Neuronal stem cell (in vitro differentiated cells): ENCODE measurements at regions not wholly inside any gene's neighbourhood (a gene's known extent, or its start where the extent isn't known, plus 50 kb on each side); places are given as distances from the start of the nearest gene placed in this dataset.
"Not testable (repeated sequence)": the region's sequence is repeated elsewhere in the genome, so short reads cannot be mapped to it uniquely, and the experiment has no call there.

Experiments
- DNase-seq: peaks from one replicate; pipeline ENCODE4 v3.0.0-alpha.2; 2013; ENCODE audit warnings: low spot score
- H2AFZ ChIP-seq: one replicate; pipeline ENCODE4 v1.6.1; 2013; ENCODE audit warnings: mild to moderate bottlenecking, low read length, inconsistent platforms
- H2AK5ac ChIP-seq: 2 replicates; pipeline ENCODE4 v1.6.1; 2013; ENCODE audit warnings: low read depth, mild to moderate bottlenecking, inconsistent platforms, low read length, moderate library complexity, mixed read lengths
- H2BK120ac ChIP-seq: 2 replicates; pipeline ENCODE4 v1.6.1; 2013; ENCODE audit warnings: low read depth, mild to moderate bottlenecking, inconsistent platforms, low read length, moderate library complexity, mixed read lengths
- H2BK12ac ChIP-seq: one replicate; pipeline ENCODE4 v1.6.1; 2013; ENCODE audit warnings: low read length, inconsistent platforms
- H2BK15ac ChIP-seq: 2 replicates; pipeline ENCODE4 v1.6.1; 2013; ENCODE audit warnings: mild to moderate bottlenecking, low read length, inconsistent platforms, mixed read lengths
- H2BK5ac ChIP-seq: one replicate; pipeline ENCODE4 v1.6.1; 2013; ENCODE audit warnings: inconsistent platforms, mild to moderate bottlenecking, low read length, moderate library complexity
- H3K14ac ChIP-seq: one replicate; pipeline ENCODE4 v1.6.1; 2013; ENCODE audit warnings: low read length, inconsistent platforms
- H3K18ac ChIP-seq: 2 replicates; pipeline ENCODE4 v1.6.1; 2013; ENCODE audit warnings: low read length, inconsistent platforms
- H3K23ac ChIP-seq: 2 replicates; pipeline ENCODE4 v1.6.1; 2013; ENCODE audit warnings: low read depth, mild to moderate bottlenecking, mixed read lengths, low read length, inconsistent platforms; ENCODE audit not compliant: poor library complexity
- H3K27ac ChIP-seq: replicated peaks from 3 replicates; pipeline ENCODE4 v1.5.1; 2013; ENCODE audit warnings: low read length, inconsistent platforms
- H3K27me3 ChIP-seq, 3 experiments: 2 replicates each; pipeline ENCODE4 v1.6.1; 2013; ENCODE audit warnings: low read length in 3 of 3, mild to moderate bottlenecking in 2 of 3, inconsistent platforms in 1 of 3, low read depth in 1 of 3, mixed read lengths in 1 of 3, moderate library complexity in 1 of 3; ENCODE audit not compliant: control insufficient read depth in 3 of 3, insufficient read depth in 3 of 3
- H3K36me3 ChIP-seq, 2 donors: replicated peaks in 1 of 2; 2 replicates each; pipeline ENCODE4 v1.6.1; 2013; ENCODE audit warnings: low read length in 2 of 2; ENCODE audit not compliant: control insufficient read depth in 2 of 2, insufficient read depth in 2 of 2
- H3K4ac ChIP-seq: 2 replicates; pipeline ENCODE4 v1.6.1; 2013; ENCODE audit warnings: inconsistent platforms, mild to moderate bottlenecking, low read length, moderate library complexity
- H3K4me1 ChIP-seq, 2 donors: 1 replicate in 1 of 2; 2 replicates in 1 of 2; pipeline ENCODE4 v1.6.1; 2013; ENCODE audit warnings: low read length in 2 of 2, low read depth in 1 of 2; ENCODE audit not compliant: control insufficient read depth in 2 of 2, insufficient read depth in 1 of 2
- H3K4me2 ChIP-seq: one replicate; pipeline ENCODE4 v1.6.1; 2013; ENCODE audit warnings: mild to moderate bottlenecking, low read length, inconsistent platforms; ENCODE audit not compliant: insufficient read depth, poor library complexity, severe bottlenecking
- H3K4me3 ChIP-seq, 2 donors: 2 replicates each; pipeline ENCODE4 v1.5.1; 2013; ENCODE audit warnings: low read length in 2 of 2, mild to moderate bottlenecking in 2 of 2, inconsistent platforms in 1 of 2, moderate library complexity in 1 of 2
- H3K79me1 ChIP-seq: one replicate; pipeline ENCODE4 v1.6.1; 2013; ENCODE audit warnings: low read depth, mild to moderate bottlenecking, inconsistent platforms, low read length, moderate library complexity
- H3K9ac ChIP-seq: one replicate; pipeline ENCODE4 v1.6.1; 2013; ENCODE audit warnings: mild to moderate bottlenecking, low read depth, low read length, inconsistent platforms; ENCODE audit not compliant: poor library complexity
- H3K9me3 ChIP-seq, 2 donors: replicated peaks in 1 of 2; 2 replicates each; pipeline versions ENCODE3 to v1.6.1; 2013; ENCODE audit warnings: low read length in 2 of 2, mild to moderate bottlenecking in 2 of 2, inconsistent platforms in 1 of 2, low read depth in 1 of 2, mixed read lengths in 1 of 2, moderate library complexity in 1 of 2; ENCODE audit not compliant: control insufficient read depth in 2 of 2, insufficient read depth in 1 of 2
- H4K8ac ChIP-seq: one replicate; pipeline ENCODE4 v1.6.1; 2013; ENCODE audit warnings: low read depth, mild to moderate bottlenecking, inconsistent platforms, low read length, moderate library complexity
- H4K91ac ChIP-seq: one replicate; pipeline ENCODE4 v1.6.1; 2013; ENCODE audit warnings: low read length, low read depth, mild to moderate bottlenecking, inconsistent platforms; ENCODE audit not compliant: poor library complexity
- WGBS, 2 donors: extraction: QIAGEN DNeasy Blood & Tissue Kit; methylation state at CpG; one replicate each; pipeline ENCODE4 v1.1.7; 2013; ENCODE audit warnings: missing lambda C conversion rate in 2 of 2, mixed read lengths in 1 of 2; ENCODE audit not compliant: insufficient read length in 2 of 2, insufficient replicate concordance in 1 of 2; ENCODE audit errors: extremely low coverage in 2 of 2; 5-methylcytosine and 5-hydroxymethylcytosine counted together

GRCh38 chr20:47899313-47899712, 114.0 kb upstream of the SULF2 start:
- WGBS, 2 donors, result no CpG with 5 or more reads among the region's 7 CpGs

GRCh38 chr20:47897461-47897860, 112.2 kb upstream of the SULF2 start:
- no peak overlapping the region for H2BK12ac ChIP-seq
- no CpG with 5 or more reads among the region's 11 CpGs for WGBS, 2 donors
- no peaks in the 10 kb centered on the region for H3K79me1 ChIP-seq
- peak overlapping the region; percentile 71 for H3K14ac ChIP-seq
- H3K4me1 ChIP-seq, result no peaks in the 10 kb centered on the region
- DNase-seq, result no peak
- no peak overlapping the region for H3K27ac ChIP-seq
- H3K18ac ChIP-seq, result peak overlapping the region; percentile 35
- no peak overlapping the region for H2AFZ ChIP-seq
- H3K27me3 ChIP-seq, result no peaks in the 10 kb centered on the region
- H2AK5ac ChIP-seq, result no peak overlapping the region
- peak overlapping the region; percentile 21 for H3K9ac ChIP-seq
- H3K4me3 ChIP-seq, result no peak overlapping the region
- H2BK5ac ChIP-seq, result no peak overlapping the region
- H3K9me3 ChIP-seq, result no peaks in the 10 kb centered on the region
- no peak overlapping the region for H3K4ac ChIP-seq
- H3K4me2 ChIP-seq, result no peak overlapping the region
- H3K23ac ChIP-seq, result no peak overlapping the region
- no peaks in the 10 kb centered on the region for H3K36me3 ChIP-seq
- H4K8ac ChIP-seq, result no peak overlapping the region
- no peak overlapping the region for H4K91ac ChIP-seq
- H2BK15ac ChIP-seq, result no peak overlapping the region
- H2BK120ac ChIP-seq, result no peak overlapping the region

More at GRCh38 chr20:47899313-47899712, 114.0 kb upstream of the SULF2 start:
- not testable (repeated sequence) for H3K27me3 ChIP-seq, H3K36me3 ChIP-seq, DNase-seq, H3K4me3 ChIP-seq, H3K4me1 ChIP-seq, H4K91ac ChIP-seq, H3K14ac ChIP-seq, H2BK120ac ChIP-seq, H3K9ac ChIP-seq, H2BK5ac ChIP-seq, H3K4me2 ChIP-seq, H3K27ac ChIP-seq, H2BK12ac ChIP-seq, H2AK5ac ChIP-seq, H3K9me3 ChIP-seq, H3K4ac ChIP-seq, H2AFZ ChIP-seq, H3K18ac ChIP-seq, H3K79me1 ChIP-seq, H3K23ac ChIP-seq, H4K8ac ChIP-seq, H2BK15ac ChIP-seq

DNA sequence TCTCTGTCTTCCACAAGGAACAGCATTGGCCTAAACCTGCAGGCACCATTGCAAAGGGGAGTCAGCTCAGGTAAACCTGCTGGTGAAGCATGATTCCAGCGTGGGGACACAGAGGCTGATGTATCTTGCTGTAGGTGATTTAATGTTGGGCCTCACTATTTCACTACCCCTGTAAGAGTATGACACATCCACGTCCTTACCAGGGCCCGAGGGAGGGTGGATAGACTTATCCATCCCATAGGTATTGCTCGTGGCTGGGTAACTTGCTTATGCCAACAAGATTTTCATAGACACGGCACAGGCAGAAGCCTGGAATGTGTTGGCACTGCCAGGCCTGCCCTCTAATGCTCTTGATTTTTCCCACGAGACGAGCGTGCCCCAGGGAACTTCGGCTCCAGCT, 107.4 kb upstream of the SULF2 start:
- not testable (repeated sequence) for H3K4me2 ChIP-seq

GRCh38 chr20:47890708-47891107, 105.4 kb upstream of the SULF2 start:
- not testable (repeated sequence) for H3K23ac ChIP-seq, H3K79me1 ChIP-seq, H2AFZ ChIP-seq, H3K4ac ChIP-seq, H3K14ac ChIP-seq, H3K18ac ChIP-seq, H3K27ac ChIP-seq, H3K4me1 ChIP-seq, H3K4me2 ChIP-seq, H2BK120ac ChIP-seq, H2AK5ac ChIP-seq, H3K4me3 ChIP-seq, H4K8ac ChIP-seq, H2BK5ac ChIP-seq, H3K9me3 ChIP-seq, H3K9ac ChIP-seq, DNase-seq, H4K91ac ChIP-seq, H3K36me3 ChIP-seq, H2BK15ac ChIP-seq, H3K27me3 ChIP-seq, H2BK12ac ChIP-seq
- WGBS, 2 donors, result no CpG with 5 or more reads among the region's 5 CpGs

More for the DNA sequence above, 107.4 kb upstream of the SULF2 start:
- H2BK120ac ChIP-seq, H2AK5ac ChIP-seq, H3K27me3 ChIP-seq, H3K36me3 ChIP-seq, H3K4me1 ChIP-seq, H3K4ac ChIP-seq, H3K14ac ChIP-seq, H3K9ac ChIP-seq, H3K4me3 ChIP-seq, H4K8ac ChIP-seq, H3K27ac ChIP-seq, H3K79me1 ChIP-seq, DNase-seq, H3K18ac ChIP-seq, H2BK12ac ChIP-seq, H2BK5ac ChIP-seq, H3K23ac ChIP-seq, H3K9me3 ChIP-seq, H2BK15ac ChIP-seq, H2AFZ ChIP-seq, H4K91ac ChIP-seq: not testable (repeated sequence)
- WGBS, 2 donors, result no CpG with 5 or more reads among the region's 9 CpGs
